Stimulated activated naive CD4-positive, alpha-beta T cell (primary cell): ENCODE measurements at regions not wholly inside any gene's neighbourhood (a gene's known extent, or its start where the extent isn't known, plus 50 kb on each side); places are given as distances from the start of the nearest gene placed in this dataset.
"Not testable (repeated sequence)": the region's sequence is repeated elsewhere in the genome, so short reads cannot be mapped to it uniquely, and the experiment has no call there.

Experiments used
- DNase-seq, 6 experiments: peaks; one replicate each; lab custom pipeline; 2025; lab: John Stamatoyannopoulos, UW

DNA sequence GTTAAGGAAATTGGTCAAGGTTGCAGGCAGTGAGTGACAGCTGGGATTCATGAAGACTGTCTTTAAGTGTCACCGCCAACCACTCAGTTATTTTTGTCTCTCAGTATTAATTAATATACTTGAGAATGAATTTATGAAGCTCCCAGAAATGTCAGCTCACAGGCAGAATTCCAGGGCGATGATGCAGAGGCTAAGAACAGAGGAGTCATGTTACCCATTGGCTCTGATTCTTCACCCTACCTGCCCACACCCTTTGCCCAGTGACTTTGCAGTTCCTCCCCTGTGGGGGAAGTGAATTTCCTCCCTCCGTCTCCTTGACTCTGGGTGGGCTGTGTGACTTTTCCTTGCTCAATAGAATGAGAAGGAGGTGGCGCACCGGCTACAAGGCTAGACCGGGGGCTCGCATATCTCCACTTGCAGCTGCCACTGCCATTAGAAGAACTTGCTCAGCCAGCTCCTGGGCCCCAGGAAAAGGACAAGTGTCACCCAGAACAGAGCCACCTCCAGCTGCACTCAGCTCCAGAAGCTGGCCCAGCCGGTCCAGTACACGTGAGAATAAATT, 157.1 kb upstream of the PRKCQ start:
- no peak for DNase-seq

DNA sequence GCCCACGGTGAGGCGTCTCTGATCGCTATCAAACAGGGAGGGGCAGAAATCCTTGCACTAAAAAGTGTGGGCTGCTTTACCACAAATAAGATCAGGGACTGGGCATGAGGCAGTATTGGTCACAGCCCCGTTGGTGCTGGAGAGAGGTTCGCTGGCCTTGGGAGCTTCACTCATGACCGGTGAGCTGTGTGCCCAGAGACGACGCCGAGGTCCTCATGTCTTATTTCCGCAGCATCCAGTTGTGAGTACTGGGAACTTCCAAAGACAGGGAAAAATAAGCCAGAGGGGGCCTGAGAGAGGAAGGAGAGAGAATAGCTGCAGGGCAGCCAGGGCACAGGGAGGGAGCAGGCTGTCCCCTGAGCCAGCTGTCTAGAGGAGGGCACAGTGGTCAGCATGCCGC, 154.2 kb upstream of the PRKCQ start:
- no peak for DNase-seq

DNA sequence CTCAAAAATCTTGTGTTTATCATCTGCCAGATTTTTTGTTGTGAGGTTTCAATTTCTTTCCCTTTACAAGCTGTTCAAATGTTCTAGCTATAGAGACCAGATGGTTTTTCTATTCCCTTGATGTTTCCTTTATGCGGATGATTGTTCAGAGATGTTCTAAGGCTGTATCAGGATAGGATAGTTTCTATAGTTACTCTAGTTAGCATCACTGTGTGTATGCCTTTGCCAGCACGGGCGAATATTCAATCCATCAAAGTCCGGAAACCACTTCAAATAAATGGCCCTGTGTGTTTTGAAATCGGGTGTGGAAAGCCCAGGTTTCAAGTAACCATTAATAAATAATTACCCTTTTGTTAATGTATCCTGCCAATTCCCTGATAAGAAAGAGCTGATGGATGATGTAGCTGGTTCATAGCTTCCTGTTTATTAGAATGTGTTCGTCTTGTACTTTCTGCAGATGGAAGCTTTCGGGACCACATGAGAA, 149.8 kb upstream of the PRKCQ start:
- no peak for DNase-seq

DNA sequence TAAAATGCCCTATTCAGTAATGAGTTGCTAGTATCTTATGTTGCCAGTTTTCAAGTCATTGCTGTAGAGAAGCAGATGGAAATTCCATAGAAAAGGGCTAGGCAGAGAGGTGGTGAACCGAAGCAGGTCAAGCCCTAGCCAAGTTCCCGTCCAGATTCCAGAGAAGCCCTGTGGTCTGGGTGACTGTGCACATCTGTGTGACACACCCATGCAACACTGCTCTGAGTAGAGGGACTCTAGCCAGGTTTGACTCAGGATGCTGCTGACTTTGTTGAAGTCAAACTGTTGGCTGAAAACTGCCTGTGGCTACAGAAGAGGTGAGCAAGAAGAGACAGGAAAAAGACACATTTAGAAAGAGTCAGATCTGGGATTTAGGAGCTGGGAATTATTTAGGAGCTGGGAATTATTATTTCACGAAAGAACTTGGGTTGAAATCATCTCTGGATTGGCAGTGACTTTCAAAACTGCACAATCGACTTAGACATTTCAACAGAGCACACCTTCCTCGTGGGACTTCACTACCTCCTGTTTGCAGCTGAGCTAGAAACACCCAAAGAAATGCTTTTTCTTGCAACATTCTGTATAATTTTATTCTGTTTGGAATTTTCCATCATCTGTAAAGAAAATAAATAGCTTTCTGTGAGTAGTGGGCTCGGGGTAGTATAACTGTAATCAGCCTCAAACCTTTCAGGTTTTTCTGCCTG, 149.1 kb upstream of the PRKCQ start:
- no peak for DNase-seq

DNA sequence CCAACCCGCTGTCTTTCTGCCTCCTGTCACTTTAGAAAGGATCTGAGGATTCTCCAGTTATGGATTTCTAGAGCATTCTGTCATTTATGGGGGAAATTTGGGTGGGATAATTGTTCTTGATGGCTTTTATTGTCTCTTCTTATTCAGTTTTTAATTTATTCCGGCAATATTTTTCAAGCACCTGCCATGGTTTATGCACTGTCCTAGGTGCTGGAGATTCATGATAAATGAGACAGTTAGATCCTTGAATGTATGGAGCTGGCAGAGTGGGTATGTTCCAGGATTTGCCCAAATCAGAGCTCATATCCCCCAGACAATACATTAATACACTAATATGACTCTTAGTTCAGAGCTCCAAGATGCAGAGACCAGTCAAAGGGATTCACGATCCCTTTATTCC, 146.8 kb upstream of the PRKCQ start:
- no peak for DNase-seq

DNA sequence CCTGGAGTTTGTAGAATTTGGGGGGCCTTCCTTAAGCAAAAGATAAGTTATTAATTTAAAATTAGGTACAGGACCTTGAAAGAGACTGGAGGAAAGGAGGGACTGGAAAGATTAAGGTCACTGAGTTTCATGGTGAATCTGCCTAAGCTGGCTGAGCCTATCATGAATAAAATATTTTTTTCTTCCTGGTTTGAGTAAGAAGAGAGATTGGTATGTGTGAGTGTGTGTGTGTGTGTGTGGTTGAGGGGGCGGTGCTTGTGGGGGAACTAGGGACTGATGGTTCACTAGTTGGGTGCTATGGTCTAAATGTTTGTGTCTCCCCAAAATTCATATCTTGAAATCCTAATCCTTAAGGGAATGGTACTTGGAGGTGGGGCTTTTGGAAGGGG, 142.5 kb upstream of the PRKCQ start:
- DNase-seq, result no peak

DNA sequence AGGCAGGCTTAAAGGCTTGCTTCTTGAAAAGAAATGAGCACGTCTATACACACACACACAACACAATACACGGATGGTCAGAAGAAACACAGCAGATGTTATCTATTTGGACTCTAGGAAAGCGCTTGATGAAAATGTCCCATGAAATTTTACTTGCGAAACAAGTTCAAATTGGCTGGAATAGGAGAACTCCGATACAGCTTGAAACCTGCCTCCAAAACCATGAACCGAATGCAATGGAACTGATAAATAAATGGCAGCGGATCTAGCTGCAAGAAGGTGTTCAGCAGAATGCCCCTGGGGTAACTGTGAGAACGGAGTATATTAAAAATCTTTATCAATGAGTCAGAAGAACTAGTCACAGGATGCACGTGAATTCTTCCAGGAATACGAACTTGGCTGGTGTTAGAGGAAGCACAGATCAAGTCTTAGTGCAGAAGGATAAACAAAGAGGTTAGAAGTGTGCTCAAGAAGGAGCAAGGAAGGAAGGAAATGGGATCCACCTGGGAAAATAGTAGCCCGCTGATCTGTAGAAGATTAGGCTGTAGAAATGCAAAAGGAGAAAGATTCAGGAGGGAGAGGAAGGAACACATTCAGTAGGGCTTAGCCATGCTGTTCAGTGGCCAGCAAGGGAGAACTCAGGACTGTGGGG, 142.0 kb upstream of the PRKCQ start:
- no peak for DNase-seq

DNA sequence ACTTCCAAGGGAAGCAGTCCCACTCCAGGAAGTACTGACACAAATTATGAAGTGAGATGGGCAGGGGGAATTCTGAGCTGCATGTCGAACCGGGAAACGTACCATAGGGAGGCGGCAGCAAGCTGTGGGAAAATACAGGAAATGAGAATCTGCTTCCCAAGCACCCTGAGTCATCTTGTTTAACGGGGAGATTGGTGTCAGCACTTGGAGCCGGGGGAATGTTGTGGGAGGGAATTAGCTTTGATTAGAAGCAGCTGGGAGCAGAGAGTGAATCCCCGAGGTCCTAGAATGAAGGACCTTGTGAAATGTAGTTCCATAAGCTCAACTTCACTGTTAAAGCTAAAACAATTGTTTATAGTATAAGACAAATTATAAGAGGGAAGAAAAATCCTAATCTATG, 141.4 kb upstream of the PRKCQ start:
- no peak for DNase-seq

DNA sequence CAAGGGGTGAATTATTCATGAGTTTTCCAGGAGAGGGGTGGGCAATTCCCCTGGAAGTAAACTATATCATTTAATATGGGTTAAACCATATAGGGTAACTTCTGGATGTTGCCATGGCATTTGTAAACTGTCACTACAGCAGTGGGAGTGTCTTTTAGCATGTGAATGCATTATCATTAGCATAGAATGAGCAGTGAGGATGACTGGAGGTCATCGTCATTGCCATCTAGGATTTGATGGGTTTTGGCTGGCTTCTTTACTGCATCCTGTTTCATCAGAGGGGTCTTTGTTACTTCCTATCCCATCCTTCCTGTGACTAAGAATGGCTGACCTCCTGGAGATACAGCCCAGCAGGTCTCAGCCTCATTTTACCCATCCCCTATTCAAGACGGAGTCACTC, 139.5 kb upstream of the PRKCQ start:
- DNase-seq, result no peak

DNA sequence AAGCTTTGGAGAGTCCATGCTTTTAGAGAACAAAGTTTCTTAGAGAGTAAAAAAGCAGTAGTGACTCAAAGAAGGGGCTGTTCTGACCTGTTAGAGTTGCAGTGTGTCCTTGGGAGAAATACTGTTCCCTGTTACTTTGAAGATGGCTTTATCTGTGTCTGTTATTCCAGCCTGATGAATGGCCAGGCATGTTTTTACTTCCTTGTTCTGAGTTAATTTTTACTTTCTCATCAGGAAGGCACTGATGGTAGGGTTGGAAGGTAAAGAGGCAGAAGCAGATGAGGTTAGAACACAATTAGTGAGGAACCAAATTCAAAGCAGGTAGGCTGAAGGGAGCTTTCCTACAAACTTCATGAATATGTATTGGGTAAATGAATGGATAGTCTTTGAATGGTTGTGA, 138.5 kb upstream of the PRKCQ start:
- no peak for DNase-seq

DNA sequence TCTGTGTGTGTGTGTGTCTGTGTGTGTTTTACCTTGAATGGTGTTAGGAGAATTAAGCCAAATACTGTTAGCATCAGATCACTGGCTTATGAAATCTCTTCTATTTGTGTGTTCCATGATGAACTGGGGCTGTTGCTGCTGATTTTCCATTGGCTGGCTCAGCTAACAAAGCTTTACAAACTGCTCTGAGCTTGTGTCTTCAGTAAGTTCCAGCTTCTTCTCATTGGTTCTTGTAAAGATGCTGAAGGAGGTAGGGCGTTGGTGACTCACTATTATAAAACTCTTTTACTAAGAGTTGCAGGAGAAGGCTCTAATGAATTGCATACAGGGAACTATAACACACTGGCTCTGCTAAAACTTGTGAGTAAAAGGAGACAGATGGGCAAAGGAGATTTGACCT, 136.4 kb upstream of the PRKCQ start:
- DNase-seq, result no peak

DNA sequence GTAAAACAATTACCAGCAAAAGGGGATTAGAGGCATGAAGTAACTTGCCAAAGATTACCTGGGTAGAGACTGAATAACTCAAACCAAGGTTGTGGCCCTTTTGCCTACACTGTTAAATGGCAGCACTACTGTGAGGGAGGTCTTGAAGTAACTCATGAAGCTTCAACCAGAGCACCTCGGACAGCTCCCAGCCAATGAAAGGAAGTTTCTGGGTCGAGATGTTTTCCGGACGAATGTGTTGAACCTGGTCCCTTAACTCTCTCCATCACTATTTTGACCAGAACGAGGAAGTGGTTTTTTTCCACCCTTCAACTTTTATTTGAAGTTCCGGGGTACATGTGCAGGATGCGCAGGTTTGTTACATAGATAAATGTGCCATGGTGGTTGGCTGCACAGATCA, 133.6 kb upstream of the PRKCQ start:
- peak in 3 of 6 experiments; percentile 3 to 17 (median 11) for DNase-seq

DNA sequence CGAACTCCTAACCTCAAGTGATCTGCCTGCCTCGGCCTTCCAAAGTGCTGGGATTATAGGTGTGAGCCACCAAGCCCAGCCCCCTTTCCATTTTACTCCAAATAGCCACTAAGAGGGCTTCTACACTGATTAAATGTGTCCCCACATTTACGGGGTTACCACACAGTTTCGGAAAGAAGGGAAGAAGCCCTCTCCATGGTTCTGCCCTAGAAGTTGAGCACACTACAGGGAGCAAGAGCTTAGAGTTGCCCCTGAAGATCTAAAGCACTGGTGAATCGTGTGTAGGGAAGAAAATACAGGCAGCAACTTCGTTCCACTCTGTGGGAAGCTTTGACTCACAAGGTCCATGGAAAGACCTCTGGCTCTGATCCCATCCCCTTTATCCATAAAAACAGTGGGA, 133.0 kb upstream of the PRKCQ start:
- DNase-seq, result no peak

DNA sequence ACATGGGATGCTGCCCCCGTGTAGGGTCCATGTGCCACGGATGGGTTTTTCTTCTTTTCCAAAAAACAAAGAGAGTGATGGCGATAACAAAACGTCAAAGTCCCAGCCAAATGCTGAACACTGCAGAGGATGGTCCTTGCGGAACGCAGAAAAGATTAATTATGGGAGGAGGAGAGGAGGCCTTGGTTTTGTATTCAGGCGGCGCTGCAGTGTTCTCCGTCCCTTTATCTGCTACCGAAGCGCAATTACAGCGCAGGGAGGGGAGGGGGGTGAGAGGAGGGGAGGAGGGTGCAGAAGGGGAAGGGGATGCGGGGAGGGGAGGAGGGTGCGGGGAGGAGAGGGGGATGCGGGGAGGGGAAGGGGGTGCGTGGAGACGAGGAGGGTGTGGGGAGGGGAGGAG, 131.8 kb upstream of the PRKCQ start:
- no peak for DNase-seq

DNA sequence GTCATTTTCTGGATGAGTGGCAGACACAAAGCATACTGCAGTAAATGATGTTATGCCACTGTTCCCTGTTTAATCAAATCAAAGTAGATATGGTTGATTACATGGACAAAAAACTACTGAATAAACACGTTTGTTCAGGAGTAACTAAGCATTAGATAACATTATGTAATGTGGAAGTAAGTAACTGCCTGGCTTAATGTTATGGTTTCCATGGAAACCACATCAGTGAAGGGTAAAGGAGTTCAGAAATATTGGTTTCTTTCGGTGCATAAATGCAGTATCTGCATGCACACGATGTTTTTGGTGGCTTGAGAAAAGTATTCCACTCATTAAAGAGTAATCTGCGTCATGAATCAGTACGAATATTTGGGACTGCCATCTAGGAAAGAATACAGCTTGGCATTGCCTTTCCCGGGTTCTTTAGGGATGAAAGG, 131.3 kb upstream of the PRKCQ start:
- DNase-seq, result no peak

DNA sequence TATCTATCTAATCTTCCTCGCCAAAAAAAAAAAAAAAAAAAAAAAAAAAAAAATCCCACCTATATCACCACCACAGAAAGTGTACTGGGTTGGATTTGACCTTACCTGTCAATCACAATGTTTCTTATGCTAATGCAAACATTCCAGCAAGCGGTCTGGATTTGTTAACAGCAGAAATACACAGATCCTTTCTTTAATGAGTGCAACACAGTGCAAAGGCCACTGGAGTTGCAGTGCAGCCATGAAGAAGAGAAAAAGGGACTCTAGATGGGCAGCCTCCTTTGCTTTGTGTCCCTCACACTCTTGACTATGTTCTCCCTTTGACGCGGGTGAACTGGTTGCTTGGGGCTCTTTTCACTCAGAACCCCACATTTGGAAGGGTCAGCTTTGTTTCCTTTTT, 127.3 kb upstream of the PRKCQ start:
- DNase-seq, result no peak

DNA sequence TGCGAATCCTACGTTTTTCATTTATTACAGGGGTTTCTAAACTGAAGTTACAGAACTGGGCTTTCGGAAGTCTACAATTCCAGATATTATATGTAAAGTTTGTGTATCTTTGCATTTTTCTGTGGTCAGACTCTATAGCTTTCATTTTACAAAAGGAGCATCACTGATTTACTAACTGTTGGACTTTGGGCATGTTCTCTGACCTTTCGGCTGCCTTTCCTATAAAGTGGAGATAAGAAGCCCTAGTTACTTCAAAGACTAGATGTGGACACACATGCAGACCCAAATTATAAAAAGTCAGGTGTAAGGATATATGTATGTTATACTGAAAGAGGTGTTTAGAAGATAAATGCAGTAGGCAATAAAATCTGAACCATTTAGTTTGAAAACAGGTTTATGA, 126.6 kb upstream of the PRKCQ start:
- DNase-seq, result no peak

DNA sequence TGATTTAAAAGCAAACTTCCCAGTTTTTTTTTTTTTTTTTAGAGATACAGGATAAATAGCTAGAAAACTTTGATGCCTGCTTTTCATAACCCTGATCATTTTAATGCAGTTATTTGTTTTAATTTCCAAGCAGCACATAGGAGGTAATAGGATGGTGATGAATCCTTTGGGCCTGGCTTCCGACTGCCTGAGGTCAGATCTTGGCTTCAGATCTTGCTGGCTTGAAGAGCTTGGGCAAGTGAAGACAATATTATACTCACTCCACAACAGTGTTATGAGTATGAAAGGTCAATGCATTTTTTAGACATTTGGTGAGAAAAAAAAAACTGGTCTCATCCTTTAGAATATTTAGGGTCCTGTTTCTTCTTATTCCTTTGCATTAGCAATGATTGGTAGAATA, 124.8 kb upstream of the PRKCQ start:
- no peak for DNase-seq

DNA sequence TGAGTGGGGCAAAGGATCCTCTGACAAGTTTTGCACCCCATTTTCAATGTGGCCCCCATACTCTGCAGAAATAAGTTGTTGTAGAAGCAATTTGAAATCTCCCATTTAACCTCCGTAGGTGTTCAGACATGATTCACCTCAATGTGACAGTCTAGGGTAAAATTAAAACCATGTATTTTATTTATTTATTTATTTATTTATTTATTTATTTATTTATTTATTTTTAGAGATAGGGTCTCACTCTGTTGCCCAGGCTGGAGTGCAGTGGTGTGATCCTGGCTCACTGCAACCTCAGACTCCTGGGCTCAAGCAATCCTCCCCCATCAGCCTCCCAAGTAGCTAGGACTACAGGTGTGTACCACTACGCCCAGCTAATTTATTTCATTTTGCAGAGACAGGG, 122.8 kb upstream of the PRKCQ start:
- DNase-seq, result not testable (repeated sequence)

DNA sequence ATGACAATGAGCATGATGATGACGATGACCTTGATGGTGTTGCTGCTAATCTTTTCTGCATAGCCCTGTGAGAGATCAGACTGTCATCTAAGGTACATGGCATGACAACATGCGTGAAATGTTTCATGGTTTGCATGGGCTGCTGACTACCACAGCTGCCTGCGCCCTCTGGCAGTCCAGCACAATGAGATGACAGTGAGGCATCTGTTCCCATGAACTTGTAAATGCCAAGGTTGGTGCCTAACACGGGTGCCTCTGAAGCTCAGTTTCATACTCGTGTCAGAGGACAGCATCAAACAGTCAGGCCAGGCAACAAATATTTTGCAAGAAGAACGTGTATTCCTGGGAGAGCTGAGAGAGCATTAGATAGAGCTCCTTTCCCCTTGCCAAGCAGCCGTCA, 122.0 kb upstream of the PRKCQ start:
- DNase-seq, result no peak

DNA sequence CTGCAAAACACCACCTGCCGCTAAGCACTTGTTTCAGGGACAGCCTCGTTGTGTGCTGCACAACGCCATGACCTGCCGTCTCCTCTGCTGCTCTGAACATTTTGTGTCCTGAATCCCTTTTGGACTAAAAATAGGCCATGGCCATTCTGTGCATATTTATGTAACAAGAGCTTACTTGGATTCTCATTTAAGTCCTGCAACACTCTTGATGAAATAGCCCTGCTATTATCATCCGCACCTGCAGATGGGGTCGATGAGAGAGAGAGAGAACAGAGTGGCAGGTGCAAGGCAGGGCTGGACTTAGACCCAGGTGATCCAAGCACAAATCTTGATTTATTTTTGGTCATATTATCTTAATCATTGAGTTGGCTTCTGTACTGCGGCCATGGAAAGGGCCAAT, 121.2 kb upstream of the PRKCQ start:
- DNase-seq, result no peak

DNA sequence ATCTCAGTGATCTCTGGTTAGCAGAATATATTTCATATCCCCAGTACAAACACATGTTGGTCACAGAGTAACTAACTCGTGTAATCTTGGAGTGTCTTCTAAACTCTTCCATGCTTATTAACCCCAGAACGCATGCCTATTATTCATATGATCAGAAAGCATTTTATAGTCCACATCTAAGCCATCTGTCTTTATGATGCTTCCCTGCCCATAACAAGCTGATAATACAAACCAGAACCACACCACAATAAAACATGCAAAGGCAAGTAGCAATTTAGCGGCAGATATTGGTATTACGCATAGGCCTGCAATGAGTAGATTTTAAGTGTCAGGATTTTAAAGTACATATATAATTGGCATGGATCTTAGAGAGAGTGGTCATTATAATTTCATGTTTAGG, 120.0 kb upstream of the PRKCQ start:
- no peak for DNase-seq

DNA sequence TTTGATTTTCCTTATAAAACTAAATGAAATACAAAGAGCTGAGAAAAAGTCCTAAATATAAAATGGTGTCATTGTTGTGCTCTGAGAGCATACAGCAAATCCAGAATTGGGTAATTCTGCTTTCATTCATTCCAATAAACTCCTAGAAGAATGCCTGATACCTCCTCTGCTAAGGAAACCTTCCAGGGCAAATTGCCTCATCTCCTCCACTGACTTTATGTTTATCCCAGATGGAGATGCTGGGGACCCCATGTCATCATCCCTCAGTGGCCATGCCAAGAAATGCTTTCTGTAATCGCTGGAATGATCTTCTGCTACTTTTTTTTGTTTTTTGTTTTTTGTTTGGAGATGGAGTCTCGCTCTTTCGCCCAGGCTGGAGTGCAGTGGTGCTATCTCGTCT, 119.3 kb upstream of the PRKCQ start:
- no peak for DNase-seq

DNA sequence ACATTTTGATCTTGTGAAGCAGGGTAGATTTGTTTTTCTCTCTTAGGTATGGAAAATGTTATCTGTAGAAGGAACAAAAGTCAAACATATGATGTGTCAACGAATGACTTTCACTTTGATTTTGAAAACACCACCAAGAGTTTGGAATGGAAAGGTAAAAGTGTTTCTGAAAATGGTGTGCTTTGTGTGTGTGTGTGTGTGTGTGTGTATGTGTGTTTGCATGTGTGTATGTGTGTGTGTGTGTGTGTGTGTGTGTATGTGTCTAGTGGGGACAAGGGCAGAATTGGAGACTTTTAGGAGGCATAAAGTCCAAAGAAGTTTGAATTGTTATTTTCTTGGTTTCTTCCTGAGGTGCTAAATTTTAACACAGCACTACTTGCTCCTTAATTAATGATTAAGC, 115.4 kb upstream of the PRKCQ start:
- DNase-seq, result no peak
